HG03095 (cell line): ENCODE measurements at regions not wholly inside any gene's neighbourhood (a gene's known extent, or its start where the extent isn't known, plus 50 kb on each side); places are given as distances from the start of the nearest gene placed in this dataset.
"Not testable (repeated sequence)": the region's sequence is repeated elsewhere in the genome, so short reads cannot be mapped to it uniquely, and the experiment has no call there.

ENCODE experiments used
- ATAC-seq: cut with Tn5 transposase; IDR thresholded peaks from one replicate; pipeline ENCODE4 v1.9.1; 2021; ENCODE audit warnings: moderate library complexity; ENCODE audit not compliant: unreplicated experiment

- no peak for ATAC-seq
These were observed 448.6 kb downstream of the ZIC3 start for GRCh38 chrX:138014577-138014976.

- ATAC-seq: no peak
These were observed 452.3 kb downstream of the ZIC3 start for GRCh38 chrX:138018145-138018799.

GRCh38 chrX:138020941-138021340, 455.0 kb downstream of the ZIC3 start:
- no peak for ATAC-seq

GRCh38 chrX:138026211-138026610, 460.3 kb downstream of the ZIC3 start:
- ATAC-seq: no peak

GRCh38 chrX:138031715-138032114, 465.8 kb downstream of the ZIC3 start:
- no peak for ATAC-seq

GRCh38 chrX:138034136-138034535, 468.2 kb downstream of the ZIC3 start:
- no peak for ATAC-seq

- ATAC-seq: no peak
These were observed 471.6 kb downstream of the ZIC3 start for GRCh38 chrX:138037548-138037947.

GRCh38 chrX:138057883-138058282, 492.0 kb downstream of the ZIC3 start:
- ATAC-seq: no peak

- no peak for ATAC-seq
These were observed 493.0 kb downstream of the ZIC3 start for GRCh38 chrX:138058931-138059330.

GRCh38 chrX:138067415-138067814, 501.5 kb downstream of the ZIC3 start:
- no peak for ATAC-seq

- ATAC-seq: no peak
These were observed 507.7 kb downstream of the ZIC3 start for GRCh38 chrX:138073626-138074025.

- ATAC-seq: no peak
These were observed 516.3 kb downstream of the ZIC3 start for GRCh38 chrX:138082251-138082650.

- no peak for ATAC-seq
These were observed 517.0 kb downstream of the ZIC3 start for GRCh38 chrX:138082896-138083295.

GRCh38 chrX:138110910-138111309, 545.0 kb downstream of the ZIC3 start:
- ATAC-seq: not testable (repeated sequence)

- no peak for ATAC-seq
These were observed 561.4 kb downstream of the ZIC3 start for GRCh38 chrX:138127314-138127713.

GRCh38 chrX:138128027-138128671, 562.2 kb downstream of the ZIC3 start:
- peak; percentile 87 for ATAC-seq

GRCh38 chrX:138150709-138151108, 560.8 kb downstream of the FGF13 start:
- no peak for ATAC-seq

GRCh38 chrX:138157850-138158249, 553.7 kb downstream of the FGF13 start:
- ATAC-seq: no peak

- no peak for ATAC-seq
These were observed 519.5 kb downstream of the FGF13 start for GRCh38 chrX:138191998-138192397.

- ATAC-seq: no peak
These were observed 481.8 kb downstream of the FGF13 start for GRCh38 chrX:138229718-138230117.

GRCh38 chrX:138240266-138240665, 471.3 kb downstream of the FGF13 start:
- no peak for ATAC-seq

- no peak for ATAC-seq
These were observed 457.5 kb downstream of the FGF13 start for GRCh38 chrX:138254001-138254400.

- no peak for ATAC-seq
These were observed 456.1 kb downstream of the FGF13 start for GRCh38 chrX:138255373-138255772.
